BJ (cell line): ENCODE measurements at regions not wholly inside any gene's neighbourhood (a gene's known extent, or its start where the extent isn't known, plus 50 kb on each side); places are given as distances from the start of the nearest gene placed in this dataset.

Experiments
- CTCF ChIA-PET: fragments of 350-600 bp; formaldehyde crosslinking; extraction: SDS; loops from one replicate; lab custom pipeline; 2021; ENCODE audit warnings: antibody characterized with exemption, inconsistent platforms; lab: Yijun Ruan, JAX
- POLR2A ChIA-PET: fragments of 300-600 bp; sonication (Branson Sonifier 250); formaldehyde crosslinking; extraction: SDS; loops from one replicate; lab custom pipeline; 2021; ENCODE audit warnings: antibody characterized with exemption; lab: Charles Lee
- DNase-seq: peaks from one replicate; pipeline ENCODE4 v3.0.0-alpha.2; 2011; ENCODE audit warnings: low read depth
- H3K27me3 ChIP-seq: 2 replicates; pipeline ENCODE4 v1.6.0; 2011; ENCODE audit warnings: low read length; ENCODE audit not compliant: control insufficient read depth, insufficient read depth
- H3K36me3 ChIP-seq: 2 replicates; pipeline ENCODE4 v1.5.1; 2011; ENCODE audit warnings: low read length; ENCODE audit not compliant: control insufficient read depth, insufficient read depth
- H3K4me3 ChIP-seq: 2 replicates; pipeline ENCODE4 v1.5.1; 2011; ENCODE audit warnings: low read depth, mild to moderate bottlenecking, control low read depth, low read length
- CTCF ChIP-seq: IDR thresholded peaks from 2 replicates; pipeline ENCODE4 v1.5.1; 2011; ENCODE audit warnings: low read depth, mild to moderate bottlenecking, control low read depth, inconsistent platforms, low read length, moderate library complexity; ENCODE audit not compliant: insufficient read depth

DNA sequence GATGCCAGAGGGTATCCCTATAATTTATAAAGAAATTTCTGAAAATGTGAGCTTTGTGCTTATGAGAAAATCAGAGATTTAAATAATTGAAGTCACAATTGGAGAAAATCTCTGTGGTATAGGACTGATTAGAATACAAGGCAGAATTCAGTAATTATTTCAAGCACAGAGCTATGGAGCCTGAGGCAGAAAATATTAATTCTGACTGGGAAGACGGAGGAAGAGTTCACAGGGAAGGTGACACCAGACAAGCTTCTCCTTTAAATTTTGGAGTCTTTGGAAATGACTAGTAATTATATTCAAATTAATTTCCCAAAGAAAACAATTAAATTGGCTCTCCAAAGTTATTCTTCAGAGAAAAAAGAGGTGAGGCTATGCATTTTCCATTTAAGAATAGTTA lies 121.5 kb downstream of the CHRM3 start:
- Histone ChIP-seq H3K27me3 (no peaks in the 10 kb centered on the region), H3K36me3 (no peaks in the 10 kb centered on the region), H3K4me3 (no peak overlapping the region)
- no peak for DNase-seq
- no peak for TF ChIP-seq CTCF
- ChIA-PET CTCF (interaction anchor here (1.3 kb wide), 1 partner anchor 17 kb away, joined by 3 read pairs; no protein-coding TSS in a partner anchor), POLR2A (no interaction called here)

DNA sequence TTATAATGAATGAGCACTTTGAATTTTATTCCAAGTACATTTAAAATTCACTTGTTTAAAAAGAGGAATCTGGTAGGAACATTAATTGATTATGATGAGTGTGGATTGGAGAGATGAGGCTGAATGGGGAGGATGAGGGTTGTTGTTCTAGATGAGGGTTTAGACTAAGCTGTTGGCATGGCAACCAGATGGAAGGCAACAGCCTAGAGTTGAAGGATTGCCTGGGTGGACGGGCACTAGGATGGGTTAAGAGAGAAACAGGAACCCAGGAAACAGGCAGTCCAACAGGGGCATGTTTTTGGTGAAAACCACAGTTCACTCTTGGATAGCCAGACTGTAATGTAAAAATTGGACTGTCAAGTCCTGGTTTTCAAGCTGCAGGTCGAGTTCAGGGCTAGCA lies 125.5 kb downstream of the CHRM3 start:
- no peak for DNase-seq
- no peaks in the 10 kb centered on the region for H3K27me3 ChIP-seq
- H3K4me3 ChIP-seq = no peak overlapping the region
- TF ChIP-seq CTCF = no peak
- H3K36me3 ChIP-seq = no peaks in the 10 kb centered on the region
- ChIA-PET POLR2A (no interaction called here), CTCF (no interaction called here)

GRCh38 chr1:239516579-239516978 lies 130.2 kb downstream of the CHRM3 start:
- no peak for TF ChIP-seq CTCF

DNA sequence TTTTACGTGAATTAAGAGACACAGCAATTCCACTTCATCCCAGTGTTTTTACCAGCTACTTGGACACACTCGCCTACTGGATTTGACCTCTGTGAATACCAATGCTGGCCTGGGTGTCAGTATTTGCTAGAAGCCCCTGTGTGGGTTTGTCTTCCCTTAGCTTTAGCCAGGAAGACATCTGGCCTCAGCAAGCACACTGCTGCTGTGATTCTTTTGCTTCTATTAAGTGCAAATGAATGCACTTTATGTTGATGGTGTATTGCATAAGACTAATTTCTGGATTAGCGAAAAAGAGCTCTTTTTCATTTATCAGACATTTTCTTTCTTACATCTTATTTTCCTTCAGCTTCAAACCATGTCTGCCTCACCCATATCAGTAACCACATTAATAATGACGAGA lies 140.0 kb downstream of the CHRM3 start:
- POLR2A ChIA-PET = no interaction called here
- Histone ChIP-seq H3K27me3 (no peaks in the 10 kb centered on the region), H3K4me3 (no peak overlapping the region), H3K36me3 (no peaks in the 10 kb centered on the region)
- no peak for DNase-seq
- CTCF ChIA-PET = no interaction called here
- TF ChIP-seq CTCF = no peak

More at GRCh38 chr1:239516579-239516978, 130.2 kb downstream of the CHRM3 start:
- Histone ChIP-seq H3K4me3 (no peak overlapping the region), H3K36me3 (no peaks in the 10 kb centered on the region), H3K27me3 (no peaks in the 10 kb centered on the region)
- CTCF ChIA-PET = no interaction called here
- POLR2A ChIA-PET = no interaction called here
- DNase-seq = no peak

GRCh38 chr1:239527051-239527693 lies 140.8 kb downstream of the CHRM3 start:
- POLR2A ChIA-PET = no interaction called here
- TF ChIP-seq CTCF = no peak
- no peak for DNase-seq
- CTCF ChIA-PET = no interaction called here
- Histone ChIP-seq H3K36me3 (no peaks in the 10 kb centered on the region), H3K4me3 (no peak overlapping the region), H3K27me3 (no peaks in the 10 kb centered on the region)
